ENCODE measurements at regions not wholly inside any gene's neighbourhood (a gene's known extent, or its start where the extent isn't known, plus 50 kb on each side); places are given as distances from the start of the nearest gene placed in this dataset.

GRCh38 chr1:57983441-57983840 lies 559.6 kb upstream of the DAB1 start:
- DNase-seq (ENCODE audit: low spot score) = no peak
- intact Hi-C loops (cut with DNase I) = no loop called here

GRCh38 chr1:57982852-57983251 lies 559.0 kb upstream of the DAB1 start:
- no peak for DNase-seq (ENCODE audit: low spot score)
- intact Hi-C loops (cut with DNase I) = no loop called here

GRCh38 chr1:57976216-57976615 lies 552.4 kb upstream of the DAB1 start:
- intact Hi-C loops (cut with DNase I) = no loop called here
- DNase-seq (ENCODE audit: low spot score) = no peak

- intact Hi-C loops (cut with DNase I) = no loop called here
- DNase-seq (ENCODE audit: low spot score) = no peak
Measured at GRCh38 chr1:57968321-57968720, 544.5 kb upstream of the DAB1 start.

- DNase-seq (ENCODE audit: low spot score) = no peak
- intact Hi-C loops (cut with DNase I) = no loop called here
Measured at GRCh38 chr1:57966751-57967406, 543.0 kb upstream of the DAB1 start.

- intact Hi-C loops (cut with DNase I) = no loop called here
- DNase-seq (ENCODE audit: low spot score) = no peak
Measured at GRCh38 chr1:57966340-57966739, 542.5 kb upstream of the DAB1 start.

- intact Hi-C loops (cut with DNase I) = no loop called here
- no peak for DNase-seq (ENCODE audit: low spot score)
Measured at GRCh38 chr1:57963581-57963980, 539.7 kb upstream of the DAB1 start.

GRCh38 chr1:57959531-57960241 lies 535.8 kb upstream of the DAB1 start:
- no peak for DNase-seq (ENCODE audit: low spot score)
- intact Hi-C loops (cut with DNase I) = no loop called here

- DNase-seq (ENCODE audit: low spot score) = no peak
- intact Hi-C loops (cut with DNase I) = no loop called here
Measured at GRCh38 chr1:57957576-57957975, 533.7 kb upstream of the DAB1 start.

- intact Hi-C loops (cut with DNase I) = no loop called here
Measured at GRCh38 chr1:57951390-57951789, 527.5 kb upstream of the DAB1 start.

GRCh38 chr1:57949168-57949567 lies 525.3 kb upstream of the DAB1 start:
- intact Hi-C loops (cut with DNase I) = no loop called here
- no peak for DNase-seq (ENCODE audit: low spot score)

More at GRCh38 chr1:57951390-57951789, 527.5 kb upstream of the DAB1 start:
- DNase-seq (ENCODE audit: low spot score) = no peak

- intact Hi-C loops (cut with DNase I) = no loop called here
- DNase-seq (ENCODE audit: low spot score) = no peak
Measured at GRCh38 chr1:57947471-57947870, 523.6 kb upstream of the DAB1 start.

- no peak for DNase-seq (ENCODE audit: low spot score)
- intact Hi-C loops (cut with DNase I) = no loop called here
Measured at GRCh38 chr1:57945045-57945444, 521.2 kb upstream of the DAB1 start.

GRCh38 chr1:57943365-57943764 lies 519.5 kb upstream of the DAB1 start:
- no peak for DNase-seq (ENCODE audit: low spot score)
- intact Hi-C loops (cut with DNase I) = no loop called here

- no peak for DNase-seq (ENCODE audit: low spot score)
- intact Hi-C loops (cut with DNase I) = no loop called here
Measured at GRCh38 chr1:57934745-57935144, 510.9 kb upstream of the DAB1 start.

GRCh38 chr1:57927003-57927402 lies 503.1 kb upstream of the DAB1 start:
- intact Hi-C loops (cut with DNase I) = no loop called here
- no peak for DNase-seq (ENCODE audit: low spot score)

GRCh38 chr1:57926025-57926552 lies 502.2 kb upstream of the DAB1 start:
- intact Hi-C loops (cut with DNase I) = no loop called here
- DNase-seq (ENCODE audit: low spot score) = no peak

- intact Hi-C loops (cut with DNase I) = no loop called here
- no peak for DNase-seq (ENCODE audit: low spot score)
Measured at GRCh38 chr1:57925226-57925625, 501.4 kb upstream of the DAB1 start.

- intact Hi-C loops (cut with DNase I) = no loop called here
- no peak for DNase-seq (ENCODE audit: low spot score)
Measured at GRCh38 chr1:57922130-57922529, 498.3 kb upstream of the DAB1 start.

GRCh38 chr1:57916041-57916440 lies 492.2 kb upstream of the DAB1 start:
- intact Hi-C loops (cut with DNase I) = no loop called here
- DNase-seq (ENCODE audit: low spot score) = no peak

GRCh38 chr1:57911427-57911826 lies 487.6 kb upstream of the DAB1 start:
- intact Hi-C loops (cut with DNase I) = no loop called here
- no peak for DNase-seq (ENCODE audit: low spot score)

Measured in cardiac septum (tissue), 1 donor.